ENCODE measurements at regions not wholly inside any gene's neighbourhood (a gene's known extent, or its start where the extent isn't known, plus 50 kb on each side); places are given as distances from the start of the nearest gene placed in this dataset.

- DNase-seq: no peak
- no peaks in the 10 kb centered on the region for H3K4me1 Mint-ChIP-seq (ENCODE audit: low read depth, unreplicated experiment)
- BruUV-seq (replicated peaks): no TSS peak
- CTCF ChIA-PET: no interaction called here
- H3K9me3 Mint-ChIP-seq (ENCODE audit: low read depth, unreplicated experiment): no peaks in the 10 kb centered on the region
- no peaks in the 10 kb centered on the region for H3K36me3 Mint-ChIP-seq (ENCODE audit: insufficient read depth, unreplicated experiment)
- no peaks in the 10 kb centered on the region for H3K27me3 Mint-ChIP-seq (ENCODE audit: unreplicated experiment)
- no peak overlapping the region for H3K4me3 Mint-ChIP-seq (ENCODE audit: low read depth, unreplicated experiment)
- H3K27ac Mint-ChIP-seq (ENCODE audit: unreplicated experiment): no peak overlapping the region
- TF ChIP-seq CTCF (IDR thresholded peaks at IDR 0.05; ENCODE audit: unreplicated experiment): no peak
- intact Hi-C loops (cut with micrococcal nuclease; ENCODE audit: unreplicated experiment): no loop called here
Observed at GRCh38 chr15:97459771-97460170, 500.7 kb upstream of the ARRDC4 start.

GRCh38 chr15:97461226-97461625, 499.3 kb upstream of the ARRDC4 start:
- no peak for DNase-seq
- H3K4me3 Mint-ChIP-seq (ENCODE audit: low read depth, unreplicated experiment): no peak overlapping the region
- BruUV-seq (replicated peaks): no TSS peak
- TF ChIP-seq CTCF (IDR thresholded peaks at IDR 0.05; ENCODE audit: unreplicated experiment): no peak
- CTCF ChIA-PET: no interaction called here
- intact Hi-C loops (cut with micrococcal nuclease; ENCODE audit: unreplicated experiment): no loop called here
- H3K9me3 Mint-ChIP-seq (ENCODE audit: low read depth, unreplicated experiment): no peaks in the 10 kb centered on the region
- no peak overlapping the region for H3K27ac Mint-ChIP-seq (ENCODE audit: unreplicated experiment)
- H3K4me1 Mint-ChIP-seq (ENCODE audit: low read depth, unreplicated experiment): no peaks in the 10 kb centered on the region
- no peaks in the 10 kb centered on the region for H3K36me3 Mint-ChIP-seq (ENCODE audit: insufficient read depth, unreplicated experiment)
- no peaks in the 10 kb centered on the region for H3K27me3 Mint-ChIP-seq (ENCODE audit: unreplicated experiment)

- Mint-ChIP-seq H3K36me3 (ENCODE audit: insufficient read depth, unreplicated experiment) (no peaks in the 10 kb centered on the region), H3K27ac (ENCODE audit: unreplicated experiment) (no peak overlapping the region), H3K4me1 (ENCODE audit: low read depth, unreplicated experiment) (no peaks in the 10 kb centered on the region), H3K4me3 (ENCODE audit: low read depth, unreplicated experiment) (no peak overlapping the region), H3K9me3 (ENCODE audit: low read depth, unreplicated experiment) (no peaks in the 10 kb centered on the region), H3K27me3 (ENCODE audit: unreplicated experiment) (no peaks in the 10 kb centered on the region)
- CTCF ChIA-PET: no interaction called here
- no peak for DNase-seq
- no TSS peak for BruUV-seq (replicated peaks)
- TF ChIP-seq CTCF (IDR thresholded peaks at IDR 0.05; ENCODE audit: unreplicated experiment): no peak
- intact Hi-C loops (cut with micrococcal nuclease; ENCODE audit: unreplicated experiment): no loop called here
Observed at GRCh38 chr15:97463696-97464095, 496.8 kb upstream of the ARRDC4 start.

DNA sequence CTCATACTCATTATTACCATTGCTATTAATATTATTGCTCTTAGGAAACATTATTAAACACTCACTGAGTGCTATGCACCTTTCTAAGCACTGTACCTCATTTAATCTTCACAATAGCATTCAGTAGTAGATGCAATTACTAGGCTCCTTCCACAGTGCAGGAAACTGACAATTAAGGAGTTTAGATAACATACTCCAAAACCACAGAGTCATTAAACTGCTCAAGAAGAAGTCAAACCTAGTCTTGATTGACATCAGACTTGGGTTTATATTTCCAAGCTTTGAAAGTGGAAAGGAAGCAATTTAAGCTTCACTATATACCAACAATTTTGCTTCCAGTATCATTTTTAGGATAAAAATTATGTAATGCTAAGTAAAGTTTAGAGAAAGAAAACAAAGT, 490.1 kb upstream of the ARRDC4 start:
- no TSS peak for BruUV-seq (replicated peaks)
- Mint-ChIP-seq H3K27me3 (ENCODE audit: unreplicated experiment) (no peaks in the 10 kb centered on the region), H3K27ac (ENCODE audit: unreplicated experiment) (no peak overlapping the region), H3K4me1 (ENCODE audit: low read depth, unreplicated experiment) (no peaks in the 10 kb centered on the region), H3K4me3 (ENCODE audit: low read depth, unreplicated experiment) (no peak overlapping the region), H3K36me3 (ENCODE audit: insufficient read depth, unreplicated experiment) (no peaks in the 10 kb centered on the region), H3K9me3 (ENCODE audit: low read depth, unreplicated experiment) (peaks cover 3% of the 10 kb centered on the region)
- intact Hi-C loops (cut with micrococcal nuclease; ENCODE audit: unreplicated experiment): no loop called here
- DNase-seq: no peak
- CTCF ChIA-PET: no interaction called here
- no peak for TF ChIP-seq CTCF (IDR thresholded peaks at IDR 0.05; ENCODE audit: unreplicated experiment)

- no peak overlapping the region for H3K4me3 Mint-ChIP-seq (ENCODE audit: low read depth, unreplicated experiment)
- no peak for DNase-seq
- CTCF ChIA-PET: no interaction called here
- no peaks in the 10 kb centered on the region for H3K36me3 Mint-ChIP-seq (ENCODE audit: insufficient read depth, unreplicated experiment)
- peaks cover 3% of the 10 kb centered on the region for H3K9me3 Mint-ChIP-seq (ENCODE audit: low read depth, unreplicated experiment)
- no TSS peak for BruUV-seq (replicated peaks)
- H3K27me3 Mint-ChIP-seq (ENCODE audit: unreplicated experiment): no peaks in the 10 kb centered on the region
- TF ChIP-seq CTCF (IDR thresholded peaks at IDR 0.05; ENCODE audit: unreplicated experiment): no peak
- no peak overlapping the region for H3K27ac Mint-ChIP-seq (ENCODE audit: unreplicated experiment)
- no peaks in the 10 kb centered on the region for H3K4me1 Mint-ChIP-seq (ENCODE audit: low read depth, unreplicated experiment)
- intact Hi-C loops (cut with micrococcal nuclease; ENCODE audit: unreplicated experiment): no loop called here
Observed at GRCh38 chr15:97473627-97474026, 486.9 kb upstream of the ARRDC4 start.

Measured in Calu3 (cell line).